OCI-LY7 (cell line): ENCODE measurements at regions not wholly inside any gene's neighbourhood (a gene's known extent, or its start where the extent isn't known, plus 50 kb on each side); places are given as distances from the start of the nearest gene placed in this dataset.

Experiments used
- BruUV-seq: library from RNA; stranded (reverse); fragments of 400-500 nt; replicated peaks from 2 replicates; lab custom pipeline; 2021; lab: Mats Ljungman, UMichigan
- CTCF ChIA-PET: fragments of 300-600 bp; sonication (Branson Sonifier 250); formaldehyde crosslinking; loops from one replicate; lab custom pipeline; 2022; ENCODE audit warnings: antibody characterized with exemption; ENCODE audit not compliant: unreplicated experiment; lab: Charles Lee
- POLR2A ChIA-PET: fragments of 300-600 bp; sonication (Branson Sonifier 250); formaldehyde crosslinking; loops from one replicate; lab custom pipeline; 2022; ENCODE audit warnings: antibody characterized with exemption; lab: Charles Lee
- DNase-seq: peaks from one replicate; pipeline ENCODE4 v3.0.0-alpha.2; 2015; ENCODE audit warnings: low spot score
- H2AFZ ChIP-seq: fragments of 200-600 bp; sonication (generic), shearing (Covaris generic); 2 replicates; pipeline ENCODE4 v1.6.1; 2014; ENCODE audit warnings: mild to moderate bottlenecking, antibody characterized with exemption, low read length, moderate library complexity
- H3K27ac ChIP-seq: fragments of 200-600 bp; sonication (generic); 2 replicates; pipeline ENCODE4 v1.5.1; 2014; ENCODE audit warnings: mixed run types, low read depth, mild to moderate bottlenecking, moderate library complexity, low read length, inconsistent platforms; ENCODE audit not compliant: poor library complexity, severe bottlenecking
- H3K36me3 ChIP-seq: fragments of 200-600 bp; sonication (generic); 2 replicates; pipeline ENCODE4 v1.6.1; 2014; ENCODE audit warnings: mild to moderate bottlenecking, antibody characterized with exemption, low read length, moderate library complexity, mixed read lengths; ENCODE audit not compliant: insufficient read depth
- H3K4me1 ChIP-seq: fragments of 200-600 bp; sonication (generic); 2 replicates; pipeline ENCODE4 v1.5.1; 2014; ENCODE audit warnings: mild to moderate bottlenecking, low read length; ENCODE audit not compliant: insufficient read depth, poor library complexity, severe bottlenecking
- H3K4me2 ChIP-seq: fragments of 200-600 bp; sonication (generic); 2 replicates; pipeline ENCODE4 v1.6.1; 2014; ENCODE audit warnings: mild to moderate bottlenecking, low read length
- H3K4me3 ChIP-seq: fragments of 200-600 bp; sonication (generic); 2 replicates; pipeline ENCODE4 v1.5.1; 2014; ENCODE audit warnings: mild to moderate bottlenecking, low read depth, low read length; ENCODE audit not compliant: poor library complexity, severe bottlenecking
- H3K79me2 ChIP-seq: fragments of 200-600 bp; sonication (generic); 2 replicates; pipeline ENCODE4 v1.6.1; 2016; ENCODE audit warnings: low read depth, mild to moderate bottlenecking, low read length, moderate library complexity, mixed read lengths; ENCODE audit not compliant: insufficient read depth
- H3K9me2 ChIP-seq: fragments of 200-600 bp; sonication (generic); 2 replicates; pipeline ENCODE4 v1.6.1; 2016; ENCODE audit warnings: mild to moderate bottlenecking, low read length, mixed read lengths; ENCODE audit not compliant: insufficient read depth
- H3K9me3 ChIP-seq: fragments of 200-600 bp; sonication (generic); 2 replicates; pipeline ENCODE4 v1.6.1; 2014; ENCODE audit warnings: mild to moderate bottlenecking, mixed run types, low read length, mixed read lengths
- H4K20me1 ChIP-seq: fragments of 200-600 bp; sonication (generic); 2 replicates; pipeline ENCODE4 v1.6.1; 2014; ENCODE audit warnings: mild to moderate bottlenecking, antibody characterized with exemption, low read length, moderate library complexity, mixed read lengths; ENCODE audit not compliant: insufficient read depth
- CTCF ChIP-seq: fragments of 200-600 bp; sonication (generic); conservative IDR thresholded peaks from 2 replicates; pipeline ENCODE4 v1.5.1; 2014; ENCODE audit warnings: mild to moderate bottlenecking, antibody characterized with exemption, low read length, moderate library complexity, mixed read lengths
- EZH2phosphoT487 ChIP-seq: fragments of 200-600 bp; sonication (generic); IDR thresholded peaks from 2 replicates; pipeline ENCODE4 v1.6.1; 2018; ENCODE audit warnings: low read depth, borderline replicate concordance, mild to moderate bottlenecking, mixed run types, antibody characterized with exemption, low read length, moderate library complexity, mixed read lengths
- intact Hi-C: fragments of 100-400 bp; cut with micrococcal nuclease; formaldehyde crosslinking; loops from one replicate; pipeline ENCODE4 v1.10.0; 2022; ENCODE audit not compliant: unreplicated experiment

- POLR2A ChIA-PET = no interaction called here
These were observed 665.9 kb downstream of the BCL11B start for GRCh38 chr14:98606041-98606640.

GRCh38 chr14:98606816-98607215 is 665.2 kb downstream of the BCL11B start:
- no peak overlapping the region for H3K4me3 ChIP-seq
- POLR2A ChIA-PET = no interaction called here
- H3K9me3 ChIP-seq = no peaks in the 10 kb centered on the region
- no peaks in the 10 kb centered on the region for H4K20me1 ChIP-seq
- CTCF ChIA-PET = no interaction called here
- H3K9me2 ChIP-seq = no peaks in the 10 kb centered on the region
- intact Hi-C loops = no loop called here
- no peak for TF ChIP-seq EZH2phosphoT487
- no peak for TF ChIP-seq CTCF
- no peaks in the 10 kb centered on the region for H3K4me1 ChIP-seq
- H3K27ac ChIP-seq = no peak overlapping the region
- H3K4me2 ChIP-seq = no peak overlapping the region
- H3K79me2 ChIP-seq = no peaks in the 10 kb centered on the region
- H2AFZ ChIP-seq = no peak overlapping the region
- no peak for DNase-seq
- H3K36me3 ChIP-seq = no peaks in the 10 kb centered on the region
- no TSS peak for BruUV-seq

More at GRCh38 chr14:98606041-98606640, 665.9 kb downstream of the BCL11B start:
- intact Hi-C loops = no loop called here
- H3K4me3 ChIP-seq = no peak overlapping the region
- no peaks in the 10 kb centered on the region for H3K36me3 ChIP-seq
- DNase-seq = no peak
- TF ChIP-seq CTCF = no peak
- no peak for TF ChIP-seq EZH2phosphoT487
- no peak overlapping the region for H2AFZ ChIP-seq
- CTCF ChIA-PET = no interaction called here
- no peaks in the 10 kb centered on the region for H3K9me3 ChIP-seq
- no peak overlapping the region for H3K27ac ChIP-seq
- no TSS peak for BruUV-seq
- no peaks in the 10 kb centered on the region for H3K79me2 ChIP-seq
- H3K4me2 ChIP-seq = no peak overlapping the region
- H3K9me2 ChIP-seq = no peaks in the 10 kb centered on the region
- H3K4me1 ChIP-seq = no peaks in the 10 kb centered on the region
- H4K20me1 ChIP-seq = no peaks in the 10 kb centered on the region

GRCh38 chr14:98607341-98607910 is 664.6 kb downstream of the BCL11B start:
- TF ChIP-seq EZH2phosphoT487 = no peak
- no peak for TF ChIP-seq CTCF

More at GRCh38 chr14:98607341-98607910, 664.6 kb downstream of the BCL11B start:
- Histone ChIP-seq H3K79me2 (no peaks in the 10 kb centered on the region), H3K4me1 (no peaks in the 10 kb centered on the region), H3K36me3 (no peaks in the 10 kb centered on the region), H3K27ac (no peak overlapping the region), H3K9me2 (no peaks in the 10 kb centered on the region), H2AFZ (no peak overlapping the region), H3K4me3 (no peak overlapping the region), H4K20me1 (no peaks in the 10 kb centered on the region), H3K9me3 (no peaks in the 10 kb centered on the region), H3K4me2 (no peak overlapping the region)
- no TSS peak for BruUV-seq
- ChIA-PET CTCF (interaction anchor here (0.6 kb wide), 1 partner anchor 25 kb away, joined by 3 read pairs; no protein-coding TSS in a partner anchor), POLR2A (no interaction called here)
- intact Hi-C loops = no loop called here
- DNase-seq = no peak
